ENCODE measurements at regions not wholly inside any gene's neighbourhood (a gene's known extent, or its start where the extent isn't known, plus 50 kb on each side); places are given as distances from the start of the nearest gene placed in this dataset.

GRCh38 chr21:19713313-19713712 is 1284.9 kb upstream of the NCAM2 start:
- Histone ChIP-seq H3K27ac (ENCODE audit: low read depth, low read length) (no peak overlapping the region), H3K4me3 (ENCODE audit: low read length) (no peak overlapping the region), H3K4me1 (ENCODE audit: control insufficient read depth, insufficient read depth, low read length) (no peaks in the 10 kb centered on the region), H3K36me3 (ENCODE audit: control insufficient read depth, insufficient read depth, low read length) (no peaks in the 10 kb centered on the region), H3K27me3 (ENCODE audit: control insufficient read depth, insufficient read depth, low read length) (no peaks in the 10 kb centered on the region), H3K9ac (ENCODE audit: low read length) (no peak overlapping the region)

GRCh38 chr21:19724081-19724480 is 1274.1 kb upstream of the NCAM2 start:
- Histone ChIP-seq H3K27me3 (ENCODE audit: control insufficient read depth, insufficient read depth, low read length) (no peaks in the 10 kb centered on the region), H3K9ac (ENCODE audit: low read length) (no peak overlapping the region), H3K36me3 (ENCODE audit: control insufficient read depth, insufficient read depth, low read length) (no peaks in the 10 kb centered on the region), H3K4me1 (ENCODE audit: control insufficient read depth, insufficient read depth, low read length) (no peaks in the 10 kb centered on the region), H3K27ac (ENCODE audit: low read depth, low read length) (no peak overlapping the region), H3K4me3 (ENCODE audit: low read length) (no peak overlapping the region)

DNA sequence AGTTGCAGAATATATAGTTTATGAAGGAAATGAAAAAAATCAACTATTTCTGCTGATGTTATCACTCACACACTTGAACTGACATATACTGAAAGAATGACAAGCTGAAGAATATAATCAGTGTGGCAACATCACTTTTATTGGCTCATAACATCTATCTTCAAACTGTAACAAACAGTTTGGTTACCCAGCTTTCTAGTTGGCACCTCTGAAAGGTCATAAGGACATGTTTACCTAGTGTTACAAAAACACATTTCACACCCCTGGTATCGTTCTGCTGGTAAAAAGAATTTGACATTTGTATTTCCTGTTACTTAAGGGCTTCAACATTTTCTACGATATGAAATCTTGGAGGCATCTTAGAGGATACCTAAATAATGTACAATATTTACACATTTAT is 1267.0 kb upstream of the NCAM2 start:
- Histone ChIP-seq H3K4me3 (ENCODE audit: low read length) (no peak overlapping the region), H3K9ac (ENCODE audit: low read length) (no peak overlapping the region), H3K36me3 (ENCODE audit: control insufficient read depth, insufficient read depth, low read length) (no peaks in the 10 kb centered on the region), H3K27me3 (ENCODE audit: control insufficient read depth, insufficient read depth, low read length) (no peaks in the 10 kb centered on the region), H3K4me1 (ENCODE audit: control insufficient read depth, insufficient read depth, low read length) (no peaks in the 10 kb centered on the region), H3K27ac (ENCODE audit: low read depth, low read length) (no peak overlapping the region)

GRCh38 chr21:19759836-19760235 is 1238.4 kb upstream of the NCAM2 start:
- no peaks in the 10 kb centered on the region for H3K27me3 ChIP-seq (ENCODE audit: control insufficient read depth, insufficient read depth, low read length)
- no peaks in the 10 kb centered on the region for H3K4me1 ChIP-seq (ENCODE audit: control insufficient read depth, insufficient read depth, low read length)
- H3K9ac ChIP-seq (ENCODE audit: low read length): no peak overlapping the region
- no peak overlapping the region for H3K27ac ChIP-seq (ENCODE audit: low read depth, low read length)
- no peaks in the 10 kb centered on the region for H3K36me3 ChIP-seq (ENCODE audit: control insufficient read depth, insufficient read depth, low read length)
- no peak overlapping the region for H3K4me3 ChIP-seq (ENCODE audit: low read length)

GRCh38 chr21:19767546-19767945 is 1230.7 kb upstream of the NCAM2 start:
- no peaks in the 10 kb centered on the region for H3K4me1 ChIP-seq (ENCODE audit: control insufficient read depth, insufficient read depth, low read length)

DNA sequence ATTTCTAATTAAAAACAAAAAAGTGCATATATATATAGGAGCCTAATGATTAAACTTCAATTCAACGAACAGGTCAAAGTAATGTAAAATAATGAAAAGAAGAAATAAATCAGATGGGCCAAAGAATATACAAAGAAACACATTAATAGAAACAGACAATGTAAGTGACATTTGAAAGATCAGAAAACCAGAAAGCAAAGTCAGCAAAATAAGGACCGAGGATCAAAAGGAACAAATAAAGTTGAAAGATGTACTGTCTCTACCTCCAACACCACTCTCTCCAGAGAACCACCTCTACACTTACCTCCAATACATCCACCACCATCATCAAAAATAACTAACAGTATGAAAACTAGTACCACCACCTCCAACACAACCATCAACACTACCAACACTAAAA is 1226.3 kb upstream of the NCAM2 start:
- Histone ChIP-seq H3K4me1 (ENCODE audit: control insufficient read depth, insufficient read depth, low read length) (no peaks in the 10 kb centered on the region), H3K4me3 (ENCODE audit: low read length) (no peak overlapping the region), H3K36me3 (ENCODE audit: control insufficient read depth, insufficient read depth, low read length) (no peaks in the 10 kb centered on the region), H3K9ac (ENCODE audit: low read length) (no peak overlapping the region), H3K27me3 (ENCODE audit: control insufficient read depth, insufficient read depth, low read length) (no peaks in the 10 kb centered on the region), H3K27ac (ENCODE audit: low read depth, low read length) (no peak overlapping the region)

More at GRCh38 chr21:19767546-19767945, 1230.7 kb upstream of the NCAM2 start:
- no peak overlapping the region for H3K9ac ChIP-seq (ENCODE audit: low read length)
- H3K4me3 ChIP-seq (ENCODE audit: low read length): no peak overlapping the region
- no peaks in the 10 kb centered on the region for H3K27me3 ChIP-seq (ENCODE audit: control insufficient read depth, insufficient read depth, low read length)
- no peak overlapping the region for H3K27ac ChIP-seq (ENCODE audit: low read depth, low read length)
- no peaks in the 10 kb centered on the region for H3K36me3 ChIP-seq (ENCODE audit: control insufficient read depth, insufficient read depth, low read length)

- no peak overlapping the region for H3K27ac ChIP-seq (ENCODE audit: low read depth, low read length)
- H3K4me1 ChIP-seq (ENCODE audit: control insufficient read depth, insufficient read depth, low read length): no peaks in the 10 kb centered on the region
- no peaks in the 10 kb centered on the region for H3K36me3 ChIP-seq (ENCODE audit: control insufficient read depth, insufficient read depth, low read length)
Measured at GRCh38 chr21:19776076-19776475, 1222.1 kb upstream of the NCAM2 start.

GRCh38 chr21:19781881-19782652 is 1216.1 kb upstream of the NCAM2 start:
- Histone ChIP-seq H3K27ac (ENCODE audit: low read depth, low read length) (no peak overlapping the region), H3K27me3 (ENCODE audit: control insufficient read depth, insufficient read depth, low read length) (no peaks in the 10 kb centered on the region), H3K9ac (ENCODE audit: low read length) (no peak overlapping the region), H3K4me3 (ENCODE audit: low read length) (no peak overlapping the region), H3K4me1 (ENCODE audit: control insufficient read depth, insufficient read depth, low read length) (no peaks in the 10 kb centered on the region), H3K36me3 (ENCODE audit: control insufficient read depth, insufficient read depth, low read length) (no peaks in the 10 kb centered on the region)

More at GRCh38 chr21:19776076-19776475, 1222.1 kb upstream of the NCAM2 start:
- H3K9ac ChIP-seq (ENCODE audit: low read length): no peak overlapping the region
- no peak overlapping the region for H3K4me3 ChIP-seq (ENCODE audit: low read length)
- H3K27me3 ChIP-seq (ENCODE audit: control insufficient read depth, insufficient read depth, low read length): no peaks in the 10 kb centered on the region

- H3K27me3 ChIP-seq (ENCODE audit: control insufficient read depth, insufficient read depth, low read length): no peaks in the 10 kb centered on the region
- H3K4me1 ChIP-seq (ENCODE audit: control insufficient read depth, insufficient read depth, low read length): no peaks in the 10 kb centered on the region
- no peak overlapping the region for H3K27ac ChIP-seq (ENCODE audit: low read depth, low read length)
- no peak overlapping the region for H3K9ac ChIP-seq (ENCODE audit: low read length)
- H3K36me3 ChIP-seq (ENCODE audit: control insufficient read depth, insufficient read depth, low read length): no peaks in the 10 kb centered on the region
- no peak overlapping the region for H3K4me3 ChIP-seq (ENCODE audit: low read length)
Measured at GRCh38 chr21:19785941-19786340, 1212.3 kb upstream of the NCAM2 start.

GRCh38 chr21:19792004-19792403 is 1206.2 kb upstream of the NCAM2 start:
- H3K27me3 ChIP-seq (ENCODE audit: control insufficient read depth, insufficient read depth, low read length): no peaks in the 10 kb centered on the region
- H3K4me1 ChIP-seq (ENCODE audit: control insufficient read depth, insufficient read depth, low read length): no peaks in the 10 kb centered on the region
- no peaks in the 10 kb centered on the region for H3K36me3 ChIP-seq (ENCODE audit: control insufficient read depth, insufficient read depth, low read length)
- H3K9ac ChIP-seq (ENCODE audit: low read length): no peak overlapping the region
- no peak overlapping the region for H3K4me3 ChIP-seq (ENCODE audit: low read length)
- H3K27ac ChIP-seq (ENCODE audit: low read depth, low read length): no peak overlapping the region

DNA sequence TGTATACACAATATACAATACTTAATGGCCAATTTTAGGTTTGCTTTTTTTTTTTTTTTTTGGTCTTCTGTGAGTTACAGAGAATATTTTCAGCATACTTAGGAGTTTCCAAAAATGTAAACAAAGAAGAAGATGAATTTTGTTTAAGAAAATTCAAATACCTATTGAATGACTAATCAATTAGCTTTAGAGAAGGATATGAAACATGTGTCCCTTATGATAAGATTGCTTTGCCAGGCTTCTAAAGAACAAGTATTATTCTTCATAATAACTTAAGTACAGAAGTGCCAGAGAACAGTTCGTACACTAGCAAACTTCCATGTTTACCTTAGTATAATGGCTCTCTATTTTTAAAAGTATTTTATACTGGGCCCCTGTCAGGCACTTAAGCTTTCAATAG is 1191.0 kb upstream of the NCAM2 start:
- Histone ChIP-seq H3K4me1 (ENCODE audit: control insufficient read depth, insufficient read depth, low read length) (no peaks in the 10 kb centered on the region), H3K36me3 (ENCODE audit: control insufficient read depth, insufficient read depth, low read length) (no peaks in the 10 kb centered on the region), H3K9ac (ENCODE audit: low read length) (no peak overlapping the region), H3K27me3 (ENCODE audit: control insufficient read depth, insufficient read depth, low read length) (no peaks in the 10 kb centered on the region), H3K4me3 (ENCODE audit: low read length) (no peak overlapping the region), H3K27ac (ENCODE audit: low read depth, low read length) (no peak overlapping the region)

- Histone ChIP-seq H3K4me3 (ENCODE audit: low read length) (no peak overlapping the region), H3K9ac (ENCODE audit: low read length) (no peak overlapping the region), H3K36me3 (ENCODE audit: control insufficient read depth, insufficient read depth, low read length) (no peaks in the 10 kb centered on the region), H3K27me3 (ENCODE audit: control insufficient read depth, insufficient read depth, low read length) (no peaks in the 10 kb centered on the region), H3K4me1 (ENCODE audit: control insufficient read depth, insufficient read depth, low read length) (no peaks in the 10 kb centered on the region), H3K27ac (ENCODE audit: low read depth, low read length) (no peak overlapping the region)
Measured at GRCh38 chr21:19810779-19811178, 1187.4 kb upstream of the NCAM2 start.

DNA sequence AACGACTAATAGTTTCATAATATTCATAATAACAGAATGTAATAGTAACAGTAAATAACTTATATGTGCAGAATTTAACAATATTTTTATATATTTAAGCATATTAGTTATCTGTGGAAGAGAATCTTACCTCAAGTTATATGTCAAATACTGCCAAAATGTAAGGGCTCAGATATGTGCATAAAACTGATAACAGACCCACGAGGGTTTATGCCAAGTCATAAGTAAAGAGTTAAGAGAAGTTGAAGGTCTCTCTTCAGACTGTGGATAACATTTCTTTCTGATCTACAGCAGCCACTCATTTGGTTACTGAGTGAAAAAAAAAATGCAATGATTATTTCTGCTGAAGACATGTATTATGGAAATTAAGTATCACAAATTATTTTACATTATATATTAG is 1167.8 kb upstream of the NCAM2 start:
- Histone ChIP-seq H3K4me1 (ENCODE audit: control insufficient read depth, insufficient read depth, low read length) (no peaks in the 10 kb centered on the region), H3K27me3 (ENCODE audit: control insufficient read depth, insufficient read depth, low read length) (no peaks in the 10 kb centered on the region), H3K36me3 (ENCODE audit: control insufficient read depth, insufficient read depth, low read length) (no peaks in the 10 kb centered on the region), H3K4me3 (ENCODE audit: low read length) (no peak overlapping the region), H3K9ac (ENCODE audit: low read length) (no peak overlapping the region), H3K27ac (ENCODE audit: low read depth, low read length) (no peak overlapping the region)
